M059J (cell line): ENCODE measurements at regions not wholly inside any gene's neighbourhood (a gene's known extent, or its start where the extent isn't known, plus 50 kb on each side); places are given as distances from the start of the nearest gene placed in this dataset.
"Not testable (repeated sequence)": the region's sequence is repeated elsewhere in the genome, so short reads cannot be mapped to it uniquely, and the experiment has no call there.

Experiments used
- DNase-seq: peaks from one replicate; pipeline ENCODE4 v3.0.0-alpha.2; 2012; ENCODE audit warnings: low read depth

GRCh38 chr15:35695003-35695402, 149.0 kb upstream of the DPH6 start:
- no peak for DNase-seq

DNA sequence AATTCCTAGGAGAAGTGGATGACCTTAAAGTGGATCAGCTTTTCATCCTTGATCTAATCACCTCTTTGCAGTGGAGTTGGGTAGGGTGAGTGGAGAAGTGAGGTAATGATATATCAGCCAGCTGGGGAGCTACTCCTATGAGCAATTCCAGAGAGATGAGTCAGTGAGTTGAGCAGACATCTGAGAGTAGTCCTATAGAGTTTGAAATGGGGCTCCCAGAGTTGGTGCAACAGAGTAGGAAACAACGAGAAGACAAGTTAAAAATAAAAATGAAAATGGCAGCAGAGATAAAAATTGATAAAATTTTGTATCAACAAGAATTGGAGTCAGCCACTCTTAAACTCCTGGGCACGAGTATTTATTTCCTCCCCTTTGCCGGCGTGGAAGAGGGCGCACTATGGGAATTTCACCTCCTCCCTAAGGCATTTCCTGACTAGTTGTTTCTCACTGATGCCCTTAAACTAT, 150.8 kb upstream of the DPH6 start:
- peak; percentile 88 for DNase-seq

GRCh38 chr15:35697549-35698299, 151.8 kb upstream of the DPH6 start:
- peak; percentile 51 for DNase-seq

DNA sequence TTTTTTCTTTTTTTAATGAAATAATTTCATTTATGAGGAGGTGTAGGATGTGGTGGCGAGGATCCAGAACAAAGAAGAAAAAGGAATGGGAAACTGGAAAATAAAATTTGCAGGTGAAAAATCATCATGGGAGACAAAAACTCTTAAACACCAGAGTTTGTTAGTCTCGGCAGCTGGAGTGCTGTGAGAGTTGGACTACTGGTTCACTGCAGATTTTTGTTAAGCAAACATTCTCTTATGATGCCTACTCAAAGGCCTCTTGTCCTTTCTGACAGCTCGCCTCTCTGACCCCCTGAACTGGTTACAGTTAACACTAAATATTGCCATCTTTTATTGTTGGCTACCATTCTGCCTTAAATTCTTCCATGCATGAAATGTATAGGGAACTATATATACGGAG, 152.4 kb upstream of the DPH6 start:
- DNase-seq = no peak

- DNase-seq = no peak
Measured at GRCh38 chr15:35698966-35699575, 153.1 kb upstream of the DPH6 start.

DNA sequence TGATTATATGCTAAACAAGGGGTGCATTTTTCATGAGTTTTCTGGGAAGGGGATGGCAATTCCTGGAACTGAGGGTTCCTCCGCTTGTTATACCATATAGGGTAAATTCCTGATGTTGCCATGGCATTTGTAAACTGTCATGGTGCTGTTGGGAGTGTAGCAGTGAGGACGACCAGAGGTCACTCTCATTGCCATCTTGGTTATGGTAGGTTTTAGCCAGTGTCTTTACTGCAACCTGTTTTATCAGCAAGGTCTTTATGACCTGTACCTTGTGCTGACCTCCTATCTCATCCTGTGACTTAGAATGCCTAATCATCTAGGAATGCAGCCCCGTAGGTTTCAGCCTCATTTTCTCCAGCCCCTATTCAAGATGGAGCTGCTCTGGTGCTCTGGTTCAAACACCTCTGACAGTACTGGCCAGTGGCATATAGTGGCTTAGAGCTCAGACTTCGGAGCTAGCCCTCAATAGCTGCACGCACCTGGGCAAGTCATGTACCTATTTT, 154.2 kb upstream of the DPH6 start:
- not testable (repeated sequence) for DNase-seq

DNA sequence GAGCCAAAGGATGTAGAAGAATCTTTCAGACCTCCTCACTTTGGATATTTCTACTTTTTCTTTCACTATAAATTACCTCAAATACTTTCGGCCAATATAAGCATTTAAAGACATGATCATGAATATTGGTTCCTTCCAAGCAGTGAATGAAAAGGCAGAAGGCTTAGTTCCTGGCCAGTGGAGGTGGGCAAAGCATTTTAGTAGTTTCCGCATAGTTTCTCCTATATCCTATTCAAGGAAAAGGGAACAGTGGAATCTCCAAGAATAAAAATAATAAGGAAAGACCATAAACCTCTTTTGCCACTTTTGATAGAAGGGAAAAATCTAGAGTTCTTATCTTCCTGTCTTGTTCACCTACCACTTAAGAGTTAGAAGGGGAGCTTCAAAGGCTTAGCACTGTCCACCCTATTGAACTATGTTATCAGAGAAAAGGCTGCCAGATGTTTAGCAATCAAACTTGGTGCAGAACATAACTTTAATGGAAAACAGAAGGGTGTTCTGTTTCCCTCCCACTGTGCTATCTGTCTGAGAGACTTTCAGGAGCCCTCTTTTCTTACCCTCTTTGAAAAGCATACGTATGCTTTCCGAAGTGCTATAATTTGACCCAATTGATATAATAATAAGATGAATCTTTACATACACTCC, 155.6 kb upstream of the DPH6 start:
- DNase-seq = no peak

DNA sequence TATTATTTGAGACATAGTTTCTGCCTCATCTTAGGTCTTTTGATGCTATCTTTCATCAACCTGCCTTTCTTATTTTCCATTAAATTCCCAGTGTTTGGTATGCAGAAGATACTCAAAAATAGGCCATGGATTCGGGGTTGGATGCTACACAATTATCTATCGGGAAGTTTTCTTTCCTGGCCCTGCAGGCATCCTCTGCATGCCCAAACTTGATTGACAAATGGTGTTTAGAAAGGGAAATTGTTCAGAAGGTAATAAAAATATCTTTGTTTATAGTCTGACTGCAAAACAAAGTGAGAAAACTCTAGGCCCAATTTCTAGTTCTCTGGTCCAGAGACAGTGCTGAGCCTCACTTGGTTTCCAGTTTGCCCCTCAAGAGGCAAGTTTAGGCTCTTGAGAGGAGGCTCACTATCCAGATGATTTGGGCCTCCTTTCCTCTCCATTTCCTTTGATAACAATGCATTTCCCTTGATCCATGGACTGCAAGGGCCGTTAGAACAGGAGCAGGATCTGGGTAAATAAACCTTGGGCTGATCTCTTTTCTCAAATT, 157.1 kb upstream of the DPH6 start:
- no peak for DNase-seq

GRCh38 chr15:35705030-35705883, 159.3 kb upstream of the DPH6 start:
- peak; percentile 22 for DNase-seq

DNA sequence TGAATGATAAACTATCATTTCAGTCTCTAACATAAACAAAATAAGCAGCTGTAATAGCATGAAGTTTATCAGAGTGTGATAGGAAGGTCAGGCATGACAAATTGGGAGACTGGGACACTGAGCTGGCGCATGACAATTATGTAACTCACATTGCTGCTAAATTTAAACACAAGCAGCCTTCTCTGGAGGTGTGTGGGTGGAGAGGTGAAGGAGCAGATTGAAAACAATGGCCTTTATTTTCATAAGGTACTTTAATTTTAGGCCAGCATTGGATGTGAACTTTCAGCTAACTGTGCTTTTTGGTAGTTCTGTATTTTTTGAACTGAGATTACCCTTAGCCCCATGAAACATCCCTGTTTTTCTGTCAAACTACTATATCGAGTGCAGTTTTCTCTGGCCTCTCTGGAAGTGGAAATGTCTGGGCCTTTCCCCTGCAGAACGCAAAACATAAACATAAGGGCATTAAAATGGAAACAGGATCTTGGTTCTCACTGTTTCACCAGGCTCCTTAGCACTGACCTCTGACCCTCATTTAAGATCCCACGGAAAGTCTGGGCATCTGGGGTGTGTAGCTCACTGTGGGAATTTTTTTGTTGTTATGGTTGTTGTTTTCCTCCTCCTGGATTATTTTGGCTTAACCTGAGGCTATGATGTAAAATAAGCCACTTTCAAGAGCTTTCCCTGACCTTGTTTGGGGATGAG, 160.1 kb upstream of the DPH6 start:
- DNase-seq = peak; percentile 49

GRCh38 chr15:35712956-35713355, 167.0 kb upstream of the DPH6 start:
- no peak for DNase-seq

GRCh38 chr15:35713733-35714132, 167.8 kb upstream of the DPH6 start:
- DNase-seq = peak; percentile 83

DNA sequence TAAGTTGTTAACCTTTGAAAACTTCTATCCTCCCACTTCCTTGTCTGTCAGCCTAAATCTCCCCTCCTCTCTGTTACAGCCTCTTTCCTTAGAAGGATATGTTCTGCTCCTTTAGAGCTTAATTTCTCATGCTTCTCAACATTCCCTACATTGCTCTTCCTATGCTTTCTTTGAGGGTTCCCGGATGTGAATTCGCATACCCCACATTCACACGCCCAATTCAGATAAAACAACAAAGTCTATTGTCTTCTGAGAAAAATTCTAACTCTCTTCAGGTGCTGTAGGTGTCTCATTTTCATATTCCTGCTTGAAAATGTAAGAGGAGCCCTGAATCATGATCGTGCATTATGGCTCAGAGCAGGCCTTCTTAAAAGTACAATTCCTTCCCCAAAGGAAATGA, 171.8 kb upstream of the DPH6 start:
- DNase-seq = no peak

DNA sequence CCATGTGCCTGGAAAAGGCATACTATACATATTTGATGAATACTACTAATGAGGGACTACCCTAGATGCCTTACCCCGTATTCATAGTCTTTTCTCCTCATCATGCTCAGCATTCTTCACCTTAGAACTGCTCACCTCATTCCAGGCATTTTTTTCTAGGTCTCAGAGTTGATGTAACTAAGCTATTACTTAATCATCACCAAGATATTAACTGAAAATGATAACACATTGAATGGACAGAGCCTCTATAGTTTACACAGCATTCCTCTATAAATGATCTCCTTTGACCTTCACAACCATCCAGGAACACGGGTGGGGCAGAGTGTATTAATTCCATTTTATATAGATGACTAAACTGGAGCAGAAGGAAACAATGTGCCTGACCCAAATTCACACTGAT, 174.1 kb upstream of the DPH6 start:
- no peak for DNase-seq

GRCh38 chr15:35720984-35721383, 175.0 kb upstream of the DPH6 start:
- no peak for DNase-seq

GRCh38 chr15:35721751-35722150, 175.8 kb upstream of the DPH6 start:
- DNase-seq = no peak

GRCh38 chr15:35722501-35722900, 176.5 kb upstream of the DPH6 start:
- DNase-seq = no peak

GRCh38 chr15:35723120-35723847, 177.3 kb upstream of the DPH6 start:
- no peak for DNase-seq

DNA sequence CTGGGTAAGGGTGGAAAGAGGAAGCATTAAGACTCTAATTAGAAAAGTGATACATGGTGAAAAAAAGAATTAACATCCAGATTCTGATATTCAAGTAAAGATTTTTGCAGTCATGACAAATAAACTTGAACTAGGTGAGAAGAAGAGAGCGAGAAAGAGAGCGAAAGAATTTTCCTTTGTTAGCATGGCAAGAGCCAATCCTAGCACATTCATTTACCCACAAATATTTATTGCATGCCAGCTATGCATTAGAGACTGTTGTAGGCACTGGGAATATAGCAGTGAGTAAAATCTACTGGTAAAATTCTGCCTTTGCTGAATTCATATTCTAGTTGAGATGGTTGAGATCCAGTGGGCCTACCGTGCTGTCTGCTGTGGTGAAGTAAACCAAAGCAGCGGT, 177.9 kb upstream of the DPH6 start:
- no peak for DNase-seq

- peak; percentile 20 for DNase-seq
Measured at GRCh38 chr15:35724626-35725025, 178.7 kb upstream of the DPH6 start.
